B cell (primary cell): ENCODE measurements at regions not wholly inside any gene's neighbourhood (a gene's known extent, or its start where the extent isn't known, plus 50 kb on each side); places are given as distances from the start of the nearest gene placed in this dataset.
"Not testable (repeated sequence)": the region's sequence is repeated elsewhere in the genome, so short reads cannot be mapped to it uniquely, and the experiment has no call there.

Experiments used
- ATAC-seq: fragments of 200-7000 bp; cut with Tn5 transposase; one replicate; pipeline ENCODE4 v1.10.0; 2021; ENCODE audit warnings: low read depth, mild to moderate bottlenecking, moderate number of reproducible peaks, moderate library complexity
- CTCF ChIA-PET: fragments of 350-600 bp; sonication (Branson Sonifier 250); formaldehyde crosslinking; loops from one replicate; lab custom pipeline; 2021; ENCODE audit warnings: antibody characterized with exemption, inconsistent platforms; lab: Charles Lee
- POLR2A ChIA-PET: fragments of 350-600 bp; sonication (Branson Sonifier 250); formaldehyde crosslinking; loops from one replicate; lab custom pipeline; 2021; ENCODE audit warnings: antibody characterized with exemption; lab: Charles Lee
- DNase-seq: peaks from one replicate; pipeline ENCODE4 v3.0.0; 2013
- H2AFZ ChIP-seq: 2 replicates; pipeline ENCODE4 v1.6.1; 2012; ENCODE audit warnings: mild to moderate bottlenecking, low read depth, low read length; ENCODE audit not compliant: insufficient read depth, poor library complexity, severe bottlenecking
- H3K27ac ChIP-seq, 2 donors: 1 replicate in 1 of 2; 2 replicates in 1 of 2; pipeline ENCODE4 v1.5.1; 2012 to 2013; ENCODE audit warnings: low read length in 2 of 2, mild to moderate bottlenecking in 2 of 2, moderate library complexity in 1 of 2
- H3K27me3 ChIP-seq, 4 experiments: fragments of 200-600 bp in 1 of 4; sonication (generic) in 1 of 4; replicated peaks in 1 of 4; 1 replicate in 2 of 4; 2 replicates in 2 of 4; pipeline versions ENCODE4 v1.6.1 to v1.7.0; 2013 to 2016; ENCODE audit warnings: low read length in 3 of 4, mild to moderate bottlenecking in 2 of 4, mixed read lengths in 1 of 4, moderate library complexity in 1 of 4; ENCODE audit not compliant: insufficient read depth in 4 of 4, control insufficient read depth in 3 of 4; ENCODE audit errors: control extremely low read depth in 1 of 4
- H3K36me3 ChIP-seq, 2 experiments: replicated peaks in 1 of 2; 1 replicate in 1 of 2; 2 replicates in 1 of 2; pipeline versions ENCODE4 v1.6.1 to v1.7.1; 2013; ENCODE audit warnings: low read length in 1 of 2; ENCODE audit not compliant: insufficient read depth in 2 of 2, control insufficient read depth in 1 of 2; ENCODE audit errors: control extremely low read depth in 1 of 2, extremely low read depth in 1 of 2
- H3K4me1 ChIP-seq, 2 donors: fragments of 200-600 bp in 1 of 2; sonication (generic) in 1 of 2; 1 replicate in 1 of 2; 2 replicates in 1 of 2; pipeline versions ENCODE4 v1.5.1 to v1.6.1; 2013 to 2017; ENCODE audit warnings: low read length in 2 of 2; ENCODE audit not compliant: control insufficient read depth in 2 of 2, insufficient read depth in 2 of 2
- H3K4me2 ChIP-seq: replicated peaks from 2 replicates; pipeline ENCODE3; 2012; ENCODE audit warnings: mild to moderate bottlenecking, low read depth, low read length; ENCODE audit not compliant: poor library complexity, severe bottlenecking
- H3K4me3 ChIP-seq, 5 experiments: fragments of 200-600 bp in 1 of 5; sonication (generic) in 1 of 5; 1 replicate in 3 of 5; 2 replicates in 2 of 5; pipeline versions ENCODE4 v1.5.1 to v1.7.0; 2011 to 2016; ENCODE audit warnings: low read length in 4 of 5, mild to moderate bottlenecking in 4 of 5, low read depth in 2 of 5, control low read depth in 1 of 5, moderate library complexity in 1 of 5; ENCODE audit not compliant: insufficient read depth in 1 of 5; ENCODE audit errors: control extremely low read depth in 1 of 5, extremely low read depth in 1 of 5
- H3K79me2 ChIP-seq: fragments of 200-600 bp; sonication (generic); one replicate; pipeline ENCODE4 v1.6.0; 2016; ENCODE audit warnings: low read length; ENCODE audit not compliant: control insufficient read depth, insufficient read depth
- H3K9ac ChIP-seq: fragments of 200-600 bp; sonication (generic); 2 replicates; pipeline ENCODE4 v1.6.1; 2017; ENCODE audit warnings: mild to moderate bottlenecking, low read length, moderate library complexity
- H3K9me3 ChIP-seq, 3 donors: one replicate each; pipeline versions ENCODE4 v1.6.1 to v1.7.1; 2013; ENCODE audit warnings: low read length in 2 of 3; ENCODE audit not compliant: control insufficient read depth in 2 of 3, insufficient read depth in 1 of 3; ENCODE audit errors: control extremely low read depth in 1 of 3
- H4K20me1 ChIP-seq: 2 replicates; pipeline ENCODE4 v1.6.0; 2012; ENCODE audit warnings: mild to moderate bottlenecking, low read length; ENCODE audit not compliant: insufficient read depth, control insufficient read depth, poor library complexity, severe bottlenecking
- H3K27ac Mint-ChIP-seq: one replicate; pipeline ENCODE4 v1.8.0; 2021; ENCODE audit warnings: mixed read lengths
- H3K27me3 Mint-ChIP-seq: one replicate; pipeline ENCODE4 v1.8.0; 2021; ENCODE audit warnings: mixed read lengths
- H3K4me1 Mint-ChIP-seq: one replicate; pipeline ENCODE4 v1.8.0; 2021; ENCODE audit warnings: mixed read lengths
- H3K4me3 Mint-ChIP-seq: one replicate; pipeline ENCODE4 v1.8.0; 2021; ENCODE audit warnings: mixed read lengths
- H3K9me3 Mint-ChIP-seq: one replicate; pipeline ENCODE4 v1.8.0; 2022; ENCODE audit warnings: mixed read lengths; ENCODE audit not compliant: insufficient read depth
- CTCF ChIP-seq: fragments of 200-600 bp; IDR thresholded peaks from one replicate; pipeline ENCODE4 v1.8.0; 2022; ENCODE audit warnings: antibody characterized with exemption, mild to moderate bottlenecking
- EZH2 ChIP-seq: IDR thresholded peaks from 2 replicates; pipeline ENCODE4 v1.6.1; 2012; ENCODE audit warnings: borderline replicate concordance, low read depth, mild to moderate bottlenecking, moderate library complexity, low read length; ENCODE audit not compliant: insufficient read depth, poor library complexity, severe bottlenecking
- WGBS: methylation state at CpG from one replicate; pipeline ENCODE4 v1.1.5; 2013; ENCODE audit warnings: missing lambda C conversion rate; ENCODE audit not compliant: insufficient coverage; 5-methylcytosine and 5-hydroxymethylcytosine counted together
- intact Hi-C: fragments of 100-400 bp; cut with micrococcal nuclease; formaldehyde crosslinking; loops from one replicate; pipeline ENCODE4 v1.10.0; 2022

GRCh38 chr11:116043857-116044256, 539.6 kb upstream of the CADM1 start:
- H4K20me1 ChIP-seq, result no peaks in the 10 kb centered on the region
- H3K9ac ChIP-seq, result no peak overlapping the region
- H3K4me2 ChIP-seq, result no peak overlapping the region
- no peaks in the 10 kb centered on the region for H3K4me1 ChIP-seq
- no peaks in the 10 kb centered on the region for H3K79me2 ChIP-seq
- 21% methylated on average over 2 of the region's 2 CpGs for WGBS
- CTCF ChIA-PET, result no interaction called here
- H3K9me3 Mint-ChIP-seq, result no peaks in the 10 kb centered on the region
- ATAC-seq (no peak), DNase-seq (no peak)
- no peaks in the 10 kb centered on the region for H3K4me1 Mint-ChIP-seq
- H3K4me3 ChIP-seq, result no peak overlapping the region
- intact Hi-C loops, result no loop called here
- TF ChIP-seq EZH2, result no peak
- TF ChIP-seq CTCF, result no peak
- H3K4me3 Mint-ChIP-seq, result no peak overlapping the region
- H3K27me3 Mint-ChIP-seq, result no peaks in the 10 kb centered on the region
- POLR2A ChIA-PET, result no interaction called here
- H3K9me3 ChIP-seq, result peaks cover 0 to 3% (median 0%) of the 10 kb centered on the region in 3 donors
- no peaks in the 10 kb centered on the region for H3K36me3 ChIP-seq
- H3K27ac ChIP-seq, result no peak overlapping the region
- no peaks in the 10 kb centered on the region for H3K27me3 ChIP-seq
- no peak overlapping the region for H3K27ac Mint-ChIP-seq
- H2AFZ ChIP-seq, result no peak overlapping the region

GRCh38 chr11:116043059-116043458, 538.8 kb upstream of the CADM1 start:
- ATAC-seq, H3K27ac Mint-ChIP-seq, H3K9me3 ChIP-seq, H2AFZ ChIP-seq, H3K79me2 ChIP-seq, H3K9ac ChIP-seq, H3K4me3 Mint-ChIP-seq, H3K36me3 ChIP-seq, H3K27ac ChIP-seq, H3K4me2 ChIP-seq, H3K4me1 ChIP-seq, H3K27me3 Mint-ChIP-seq, CTCF ChIA-PET, H3K27me3 ChIP-seq, H3K4me1 Mint-ChIP-seq, DNase-seq, H3K4me3 ChIP-seq, H3K9me3 Mint-ChIP-seq, intact Hi-C loops, H4K20me1 ChIP-seq, POLR2A ChIA-PET: not testable (repeated sequence)
- WGBS, result 100% methylated on average over 2 of the region's 6 CpGs
